NCI-H774 (cell line): ENCODE measurements at regions not wholly inside any gene's neighbourhood (a gene's known extent, or its start where the extent isn't known, plus 50 kb on each side); places are given as distances from the start of the nearest gene placed in this dataset.

Experiments
- DNase-seq: peaks from one replicate; lab custom pipeline; 2025; lab: John Stamatoyannopoulos, UW

DNA sequence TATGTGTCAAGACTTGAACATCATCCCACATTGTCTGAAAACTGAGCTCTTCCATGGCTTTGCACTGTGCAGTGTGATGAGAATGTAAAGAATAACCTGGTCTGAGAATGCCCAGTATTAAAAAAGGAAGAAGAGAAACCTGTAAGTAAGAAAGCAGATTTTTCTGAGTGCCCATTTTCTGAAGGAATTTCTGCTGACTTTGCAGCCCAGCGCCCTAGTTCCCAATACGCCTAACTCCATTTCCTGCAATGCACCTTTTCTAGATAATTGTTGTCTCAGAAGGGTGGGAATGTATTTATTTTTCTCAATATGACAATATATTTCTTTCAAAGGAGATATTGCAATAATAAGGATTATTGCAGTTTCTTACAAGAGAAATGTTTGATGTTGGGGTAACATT, 231.5 kb downstream of the HAO1 start:
- no peak for DNase-seq

DNA sequence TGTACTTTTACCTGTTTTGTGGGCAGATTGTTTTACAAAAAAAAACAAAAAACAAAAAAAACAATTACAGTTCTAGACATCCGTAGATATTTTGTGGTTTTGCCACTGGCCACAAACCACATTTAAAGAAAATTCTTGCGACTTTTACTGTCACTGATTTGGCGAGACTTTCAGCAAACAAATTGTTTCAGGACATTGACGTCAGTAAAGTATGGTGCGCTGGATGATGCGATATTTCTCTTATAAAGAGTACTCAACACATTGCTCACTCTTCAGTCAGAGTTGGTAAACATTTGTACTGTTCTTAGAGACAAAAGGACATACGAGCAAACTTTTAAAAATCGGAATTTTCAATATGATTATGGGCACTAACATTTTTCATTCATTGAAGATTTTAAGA, 229.8 kb downstream of the HAO1 start:
- no peak for DNase-seq

GRCh38 chr20:7712661-7713060, 227.6 kb downstream of the HAO1 start:
- no peak for DNase-seq

DNA sequence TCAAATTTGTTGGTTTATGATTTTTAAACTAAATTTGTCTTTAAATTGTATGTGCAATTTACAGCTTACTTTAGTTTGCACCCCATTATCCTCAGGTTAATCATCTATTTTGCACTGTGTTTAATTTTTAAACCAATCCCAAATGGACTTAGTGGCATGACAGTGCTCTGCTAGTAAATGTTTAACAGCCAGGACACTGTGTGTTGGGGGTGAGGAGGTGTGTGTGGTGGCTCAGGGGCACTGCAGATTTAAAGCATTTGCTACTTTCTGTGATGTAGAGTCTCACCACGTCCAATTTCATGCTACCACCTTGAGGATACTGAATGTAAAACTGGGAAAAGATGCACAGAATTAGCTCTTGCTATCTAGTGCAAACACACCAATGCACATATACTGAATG, 225.7 kb downstream of the HAO1 start:
- DNase-seq = no peak

DNA sequence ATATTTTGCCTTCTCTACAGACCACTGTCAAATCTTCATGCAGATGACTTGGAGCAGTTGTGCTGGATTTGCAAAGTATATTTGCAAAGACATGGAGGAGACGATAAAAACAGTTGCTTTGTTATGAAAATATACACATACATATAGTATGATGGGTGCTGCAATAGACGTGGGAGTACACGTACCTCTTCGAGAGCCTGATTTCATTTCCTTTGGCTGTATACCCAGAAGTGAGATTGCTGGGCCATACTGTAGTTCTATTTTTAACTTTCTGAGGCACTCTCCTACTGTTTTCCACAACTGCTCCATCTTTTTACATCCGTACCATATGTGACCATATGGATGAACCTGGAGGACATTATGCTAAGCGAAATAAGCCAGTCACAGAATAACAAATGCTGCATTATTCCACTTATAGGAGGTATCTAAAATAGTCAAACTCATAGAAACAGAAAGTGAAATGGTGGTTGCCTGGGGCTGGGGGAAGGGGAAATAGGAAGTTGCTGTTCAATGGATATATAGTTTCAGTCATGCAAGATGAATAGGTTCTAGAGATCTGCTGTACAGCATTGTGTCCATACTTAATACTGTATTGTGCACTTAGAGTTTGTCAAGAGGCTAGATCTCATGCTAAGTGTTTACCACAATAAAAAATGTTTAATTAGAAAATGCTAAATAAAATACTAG, 223.8 kb downstream of the HAO1 start:
- DNase-seq = no peak

GRCh38 chr20:7722564-7722963, 217.7 kb downstream of the HAO1 start:
- no peak for DNase-seq

GRCh38 chr20:7723284-7723683, 217.0 kb downstream of the HAO1 start:
- DNase-seq = no peak

- no peak for DNase-seq
These were observed 211.9 kb downstream of the HAO1 start for GRCh38 chr20:7728338-7728737.

DNA sequence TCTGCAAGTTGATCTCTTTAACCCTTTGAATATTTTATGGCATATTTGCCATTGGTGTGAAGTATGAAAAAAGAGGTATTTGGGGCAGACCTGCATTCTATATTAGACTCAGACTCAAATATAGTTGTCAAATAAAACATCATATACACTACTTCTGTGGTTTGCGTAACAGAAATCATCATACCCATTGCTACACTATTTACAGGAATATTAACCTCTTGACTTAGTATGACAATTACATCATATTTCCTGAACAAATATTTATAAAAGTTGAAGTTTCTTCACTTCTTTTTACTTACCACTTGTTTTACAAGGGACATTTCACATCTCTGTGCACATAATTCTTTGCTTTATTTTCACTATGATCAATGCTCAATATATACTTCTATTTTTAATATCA, 206.0 kb downstream of the HAO1 start:
- no peak for DNase-seq

DNA sequence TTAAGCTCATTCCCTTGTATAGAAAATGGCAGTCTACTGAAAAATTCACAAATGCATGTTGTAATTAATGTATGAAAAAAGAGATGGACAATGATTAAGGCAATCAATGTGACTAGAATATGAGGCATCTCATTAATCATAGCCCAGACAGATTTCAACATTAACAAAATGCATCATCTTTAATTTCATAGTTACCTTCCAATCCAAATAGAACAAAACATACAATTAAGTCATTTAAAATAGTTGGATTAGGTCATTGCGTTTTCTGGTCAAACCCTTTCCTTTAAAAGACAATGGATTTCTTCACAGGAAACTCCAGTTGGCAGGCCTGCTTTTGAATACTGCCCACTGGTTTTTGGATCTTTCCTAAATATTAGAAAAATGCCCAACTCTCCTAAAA, 203.9 kb downstream of the HAO1 start:
- no peak for DNase-seq

GRCh38 chr20:7741866-7742265, 198.4 kb downstream of the HAO1 start:
- DNase-seq = no peak

DNA sequence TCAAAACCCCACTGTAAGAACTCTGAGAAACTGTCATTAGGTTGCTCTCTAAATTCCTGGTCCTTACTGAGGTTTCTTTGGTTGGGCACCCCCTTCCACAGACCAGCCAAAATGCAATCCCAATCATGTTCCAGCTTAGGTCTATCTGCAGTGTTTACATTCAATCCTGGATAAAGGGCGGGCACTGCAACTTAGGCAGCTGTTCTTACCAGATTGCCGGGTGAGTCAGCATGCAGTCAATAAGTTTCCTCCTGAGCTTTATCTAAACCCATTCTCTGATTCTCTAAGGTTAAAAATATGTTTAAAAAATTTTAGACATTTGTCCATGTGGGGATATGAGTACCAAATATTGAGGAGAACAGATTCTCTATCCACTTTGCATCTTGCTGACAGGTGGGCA, 197.8 kb downstream of the HAO1 start:
- DNase-seq = peak; percentile 8

- DNase-seq = no peak
These were observed 195.8 kb downstream of the HAO1 start for GRCh38 chr20:7744411-7744810.

DNA sequence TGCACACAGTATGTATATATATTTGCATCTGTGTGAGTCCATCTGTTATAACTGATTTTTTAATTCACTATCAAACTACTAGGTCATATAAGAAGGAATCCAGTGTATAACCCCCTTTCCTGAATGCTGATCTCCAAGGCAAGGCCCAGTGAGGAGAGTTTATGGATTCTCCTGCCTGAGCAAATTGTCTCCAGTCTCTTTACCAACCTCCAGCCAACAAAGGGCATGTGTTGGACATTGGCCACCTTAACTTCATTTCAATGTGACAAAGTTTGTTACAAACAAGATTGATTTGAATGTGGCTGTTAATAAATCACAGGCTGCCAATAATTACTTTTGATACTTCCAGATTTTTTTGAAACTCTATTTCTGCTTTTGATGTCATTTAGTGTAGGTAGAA, 191.6 kb downstream of the HAO1 start:
- DNase-seq = no peak

GRCh38 chr20:7754102-7754501, 186.2 kb downstream of the HAO1 start:
- DNase-seq = no peak

GRCh38 chr20:7758406-7758805, 181.9 kb downstream of the HAO1 start:
- no peak for DNase-seq

DNA sequence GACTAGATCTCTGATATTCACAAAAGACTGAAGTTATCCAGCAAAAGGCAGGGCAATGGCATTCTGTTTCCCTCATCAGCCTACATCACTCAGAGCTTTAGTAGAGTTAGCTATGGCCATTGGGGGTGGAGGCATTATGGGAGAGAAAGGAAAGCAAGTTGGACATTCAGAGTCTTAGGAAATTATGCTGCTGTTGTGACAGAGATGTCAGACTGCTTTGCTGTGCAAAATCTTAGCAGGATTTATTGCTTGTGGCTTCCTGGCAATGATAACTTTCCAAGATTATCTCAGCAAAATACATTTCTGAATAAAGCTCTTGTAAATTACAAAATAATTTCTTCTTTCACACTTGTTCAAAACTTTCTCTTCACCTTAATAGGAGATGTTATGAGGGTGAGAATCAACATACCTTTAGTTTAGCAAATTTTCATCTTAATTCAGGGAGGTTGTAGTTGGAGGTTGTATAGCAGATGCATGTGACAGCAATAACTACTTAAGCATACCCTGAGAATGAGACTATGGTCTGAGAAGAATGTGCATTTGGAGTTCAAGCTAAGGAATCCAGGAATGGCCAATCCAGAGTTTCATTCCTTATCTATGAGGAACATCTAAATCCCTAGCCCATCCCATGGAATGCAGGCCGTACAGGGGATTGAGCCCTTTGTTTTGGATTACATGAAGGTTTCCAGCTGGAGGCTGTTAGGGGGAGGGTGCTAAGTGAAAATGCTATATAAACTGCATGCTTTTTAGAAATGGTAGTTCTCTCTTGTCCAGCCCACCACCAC, 179.8 kb downstream of the HAO1 start:
- DNase-seq = no peak

- DNase-seq = no peak
These were observed 175.0 kb downstream of the HAO1 start for GRCh38 chr20:7765221-7765620.

- DNase-seq = no peak
These were observed 170.2 kb downstream of the HAO1 start for GRCh38 chr20:7770046-7770445.

DNA sequence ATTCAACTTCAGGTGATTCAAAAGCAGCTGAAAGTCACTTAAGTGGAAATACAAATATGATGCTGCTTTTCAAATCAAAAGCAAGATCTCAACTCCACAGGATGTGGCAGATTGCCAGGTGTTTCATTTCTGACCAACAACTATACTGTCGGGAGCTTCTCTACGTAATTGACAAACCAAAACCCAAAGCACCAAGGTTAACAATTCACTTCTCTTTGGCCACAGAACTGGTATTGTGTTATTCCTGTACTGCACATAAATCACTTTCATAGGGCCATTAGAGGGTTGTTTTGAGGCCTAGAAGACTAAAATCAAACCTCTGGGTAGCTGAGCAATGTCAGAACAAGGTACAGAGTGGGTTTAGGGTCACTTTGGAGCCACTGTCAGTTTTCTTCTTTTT, 169.7 kb downstream of the HAO1 start:
- peak; percentile 79 for DNase-seq

DNA sequence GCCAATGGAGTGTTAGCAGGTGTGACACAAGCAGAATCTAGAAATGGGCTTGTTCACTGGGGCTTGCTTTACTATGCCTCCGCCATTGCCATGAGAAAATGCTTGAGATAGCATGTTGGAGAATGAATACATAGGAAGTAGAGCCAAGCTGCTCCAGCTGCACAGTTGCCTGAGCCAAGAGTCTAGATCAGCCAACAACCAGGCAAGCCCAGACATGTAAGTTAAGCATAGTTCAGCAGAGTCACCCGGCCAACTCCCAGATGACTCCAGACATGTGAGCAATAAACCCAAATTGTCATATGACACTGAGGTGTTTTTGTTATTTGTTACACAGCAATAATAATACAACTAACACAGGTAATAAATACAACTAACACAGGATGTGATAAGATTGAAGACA, 167.9 kb downstream of the HAO1 start:
- DNase-seq = no peak

DNA sequence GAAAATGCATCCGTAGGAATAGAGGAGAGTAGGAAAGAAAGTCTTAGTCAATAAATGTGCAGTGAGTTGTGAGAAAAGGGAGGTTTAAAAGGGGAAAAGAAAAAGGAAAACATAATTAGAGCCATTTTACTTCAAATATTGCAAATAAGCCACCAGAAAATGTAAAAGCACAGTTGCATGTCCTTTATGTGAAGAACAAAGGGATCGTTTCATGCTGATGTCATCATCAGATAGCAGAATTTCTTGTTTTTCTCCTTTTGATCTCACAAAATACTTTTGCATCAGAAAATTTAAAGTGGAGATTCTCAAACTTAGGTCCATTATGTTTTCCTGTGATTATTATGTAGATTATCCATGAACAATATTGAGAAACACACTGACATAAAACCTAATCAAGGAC, 166.7 kb downstream of the HAO1 start:
- no peak for DNase-seq

GRCh38 chr20:7775072-7775471, 165.2 kb downstream of the HAO1 start:
- no peak for DNase-seq

GRCh38 chr20:7776148-7776547, 164.1 kb downstream of the HAO1 start:
- DNase-seq = no peak
